K562 (cell line): ENCODE measurements at regions not wholly inside any gene's neighbourhood (a gene's known extent, or its start where the extent isn't known, plus 50 kb on each side); places are given as distances from the start of the nearest gene placed in this dataset.

Experiments
- ATAC-seq: fragments of 200-7000 bp; cut with Tn5 transposase; 3 replicates; pipeline ENCODE4 v1.9.1; 2020; ENCODE audit warnings: moderate library complexity
- BruUV-seq: library from RNA; stranded (reverse); fragments of 400-500 nt; replicated peaks from 2 replicates; lab custom pipeline; 2021; lab: Mats Ljungman, UMichigan
- CTCF ChIA-PET: fragments of 300-600 bp; formaldehyde crosslinking; extraction: SDS; loops from one replicate; lab custom pipeline; 2021; ENCODE audit warnings: low intra/inter-chr PET ratio; lab: Yijun Ruan, JAX
- POLR2A ChIA-PET: fragments of 300-600, 350-650 bp; sonication (Branson Sonifier 250); formaldehyde crosslinking; extraction: SDS; loops from one replicate; lab custom pipeline; 2021; ENCODE audit warnings: antibody characterized with exemption, inconsistent platforms; lab: Yijun Ruan, JAX
- DNase-seq, 4 experiments: peaks; one replicate each; pipeline versions ENCODE4 v3.0.0 to v3.0.0-alpha.2; 2011 to 2018; ENCODE audit warnings: low spot score in 3 of 4, mixed read lengths in 3 of 4; ENCODE audit errors: extremely low read depth in 1 of 4
- FAIRE-seq: peaks from 2 replicates; lab custom pipeline; 2011; peaks lifted over from hg19 to GRCh38; lab: Jason Lieb, UNC
- H2AFZ ChIP-seq: 2 replicates; pipeline ENCODE4 v1.6.0; 2011; ENCODE audit warnings: low read depth, low read length, control low read depth, inconsistent platforms
- H3K27ac ChIP-seq: fragments of 200-600 bp; 3 replicates; pipeline ENCODE4 v1.8.0; 2011; ENCODE audit warnings: low read depth, mild to moderate bottlenecking, control low read depth, inconsistent platforms, low read length, moderate library complexity, mixed read lengths; ENCODE audit errors: extremely low read depth
- H3K27me3 ChIP-seq, 2 experiments: fragments of 300-600 bp in 1 of 2; 2 replicates in 1 of 2; 3 replicates in 1 of 2; pipeline versions ENCODE4 v1.6.0 to v1.8.0; 2011; ENCODE audit warnings: inconsistent platforms in 2 of 2, low read length in 2 of 2, mild to moderate bottlenecking in 1 of 2, mixed read lengths in 1 of 2, moderate library complexity in 1 of 2; ENCODE audit not compliant: control insufficient read depth in 2 of 2, insufficient read depth in 2 of 2
- H3K36me3 ChIP-seq: fragments of 300-600 bp; 3 replicates; pipeline ENCODE4 v1.8.0; 2011; ENCODE audit warnings: mild to moderate bottlenecking, low read length, inconsistent platforms; ENCODE audit not compliant: control insufficient read depth, insufficient read depth
- H3K4me1 ChIP-seq, 2 experiments: fragments of 200-600 bp in 1 of 2; replicated peaks in 1 of 2; 2 replicates in 1 of 2; 3 replicates in 1 of 2; pipeline versions ENCODE4 v1.5.1 to v1.8.0; 2011; ENCODE audit warnings: inconsistent platforms in 2 of 2, low read length in 2 of 2, mild to moderate bottlenecking in 1 of 2, mixed read lengths in 1 of 2, moderate library complexity in 1 of 2; ENCODE audit not compliant: control insufficient read depth in 2 of 2, insufficient read depth in 2 of 2
- H3K4me2 ChIP-seq: 2 replicates; pipeline ENCODE4 v1.6.1; 2011; ENCODE audit warnings: low read length, control low read depth, inconsistent platforms, mixed read lengths; ENCODE audit not compliant: insufficient read depth
- H3K4me3 ChIP-seq: fragments of 200-600 bp; sonication (generic), shearing (Covaris generic); 2 replicates; pipeline ENCODE4 v1.5.1; 2016; ENCODE audit warnings: control low read depth, inconsistent platforms
- H3K79me2 ChIP-seq: fragments of 200-600 bp; 3 replicates; pipeline ENCODE4 v1.8.0; 2011; ENCODE audit warnings: low read length, inconsistent platforms; ENCODE audit not compliant: control insufficient read depth, insufficient read depth
- H3K9ac ChIP-seq, 2 experiments: 2 replicates each; pipeline versions ENCODE4 v1.6.0 to v1.6.1; 2011; ENCODE audit warnings: low read depth in 2 of 2, low read length in 2 of 2, control low read depth in 1 of 2, inconsistent platforms in 1 of 2, mild to moderate bottlenecking in 1 of 2, mixed read lengths in 1 of 2; ENCODE audit not compliant: insufficient read depth in 1 of 2
- H3K9me1 ChIP-seq: one replicate; pipeline ENCODE4 v1.6.0; 2011; ENCODE audit warnings: inconsistent platforms, mild to moderate bottlenecking, low read length, moderate library complexity; ENCODE audit not compliant: control insufficient read depth, insufficient read depth
- H3K9me3 ChIP-seq: replicated peaks from 2 replicates; pipeline ENCODE4 v1.5.1; 2011; ENCODE audit warnings: low read depth, low read length, inconsistent platforms; ENCODE audit not compliant: control insufficient read depth, insufficient read depth
- H4K20me1 ChIP-seq: replicated peaks from 2 replicates; pipeline ENCODE4 v1.6.1; 2011; ENCODE audit warnings: low read length, inconsistent platforms, mixed read lengths; ENCODE audit not compliant: control insufficient read depth, insufficient read depth
- CXXC5 ChIP-seq: fragments of 250-450 bp; sonication (Bioruptor Pico); IDR thresholded peaks from 2 replicates; pipeline ENCODE4 v1.8.0; 2022; ENCODE audit warnings: inconsistent platforms, mild to moderate bottlenecking, moderate library complexity
- MED1 ChIP-seq: sonication (generic); formaldehyde crosslinking; IDR thresholded peaks from 2 replicates; pipeline ENCODE4 v1.8.1; 2023; ENCODE audit warnings: missing genetic modification reagents, borderline replicate concordance
- NFE2L1 ChIP-seq: fragments of 450-650 bp; IDR thresholded peaks from 2 replicates; pipeline ENCODE4 v1.6.1; 2016; ENCODE audit warnings: missing genetic modification characterization, low read depth, mild to moderate bottlenecking, missing compliant biosample characterization, moderate library complexity, borderline replicate concordance
- NFYB ChIP-seq: IDR thresholded peaks from 2 replicates; pipeline ENCODE4 v1.6.1; 2011; ENCODE audit warnings: mild to moderate bottlenecking, moderate library complexity; ENCODE audit not compliant: insufficient read length; ENCODE audit errors: extremely low read depth
- SLC30A9 ChIP-seq: fragments of 250-450 bp; sonication (Bioruptor Pico); IDR thresholded peaks from 2 replicates; pipeline ENCODE4 v1.8.0; 2022; ENCODE audit warnings: mild to moderate bottlenecking, moderate library complexity
- ZNF316 ChIP-seq: fragments of 450-650 bp; IDR thresholded peaks from 2 replicates; pipeline ENCODE4 v1.6.1; 2016
- WGBS: fragments of 100-300 bp; shearing (Covaris generic); methylation state at CpG from one replicate; pipeline ENCODE4 v1.1.6; 2016; ENCODE audit warnings: low coverage, mixed read lengths; ENCODE audit not compliant: insufficient coverage; ENCODE audit errors: missing lambda C conversion rate; 5-methylcytosine and 5-hydroxymethylcytosine counted together
- in situ Hi-C: fragments of 300-500 bp; cut with MboI; formaldehyde crosslinking; loops from 4 replicates; pipeline ENCODE4 v1.15.0; 2018; ENCODE audit warnings: inconsistent platforms, mixed read lengths
- intact Hi-C: fragments of 100-400 bp; cut with micrococcal nuclease; formaldehyde crosslinking; loops from 2 replicates; pipeline ENCODE4 v1.14.2; 2022
- TF ChIP-seq, protein P1 (sequence below): sonication (generic); formaldehyde crosslinking; IDR thresholded peaks from 2 replicates; pipeline ENCODE4 v1.8.0; 2022; ENCODE audit warnings: mild to moderate bottlenecking, missing genetic modification reagents
- TF ChIP-seq, protein P2 (sequence below): fragments of 250-450 bp; sonication (Bioruptor Pico); IDR thresholded peaks from 2 replicates; pipeline ENCODE4 v1.4.0; 2020; ENCODE audit warnings: mild to moderate bottlenecking, moderate library complexity

GRCh38 chr3:105927741-105928140 lies 58.9 kb upstream of the CBLB start:
- intact Hi-C loops, result no loop called here
- ChIA-PET CTCF (no interaction called here), POLR2A (no interaction called here)
- no TSS peak for BruUV-seq
- ATAC-seq, result no peak
- no peak for FAIRE-seq
- no peak overlapping the region for H3K4me2 ChIP-seq
- no peak overlapping the region for H2AFZ ChIP-seq
- H3K9me1 ChIP-seq, result no peaks in the 10 kb centered on the region
- no peaks in the 10 kb centered on the region for H3K36me3 ChIP-seq
- in situ Hi-C loops, result no loop called here
- H3K27ac ChIP-seq, result no peak overlapping the region
- no peak overlapping the region for H3K9ac ChIP-seq
- H3K4me1 ChIP-seq, result no peaks in the 10 kb centered on the region; a peak in 1 of 5 replicates
- no peaks in the 10 kb centered on the region for H3K27me3 ChIP-seq
- no peak for DNase-seq
- H4K20me1 ChIP-seq, result no peaks in the 10 kb centered on the region
- 43% methylated on average over 1 of the region's 1 CpG for WGBS
- H3K79me2 ChIP-seq, result no peaks in the 10 kb centered on the region
- H3K4me3 ChIP-seq, result no peak overlapping the region
- H3K9me3 ChIP-seq, result no peaks in the 10 kb centered on the region
- TF ChIP-seq ZNF316, result no peak
- no peak for TF ChIP-seq SLC30A9 (CRISPR knock-in tag)
- no peak for TF ChIP-seq CXXC5 (CRISPR knock-in tag)
- TF ChIP-seq, protein P1, sequence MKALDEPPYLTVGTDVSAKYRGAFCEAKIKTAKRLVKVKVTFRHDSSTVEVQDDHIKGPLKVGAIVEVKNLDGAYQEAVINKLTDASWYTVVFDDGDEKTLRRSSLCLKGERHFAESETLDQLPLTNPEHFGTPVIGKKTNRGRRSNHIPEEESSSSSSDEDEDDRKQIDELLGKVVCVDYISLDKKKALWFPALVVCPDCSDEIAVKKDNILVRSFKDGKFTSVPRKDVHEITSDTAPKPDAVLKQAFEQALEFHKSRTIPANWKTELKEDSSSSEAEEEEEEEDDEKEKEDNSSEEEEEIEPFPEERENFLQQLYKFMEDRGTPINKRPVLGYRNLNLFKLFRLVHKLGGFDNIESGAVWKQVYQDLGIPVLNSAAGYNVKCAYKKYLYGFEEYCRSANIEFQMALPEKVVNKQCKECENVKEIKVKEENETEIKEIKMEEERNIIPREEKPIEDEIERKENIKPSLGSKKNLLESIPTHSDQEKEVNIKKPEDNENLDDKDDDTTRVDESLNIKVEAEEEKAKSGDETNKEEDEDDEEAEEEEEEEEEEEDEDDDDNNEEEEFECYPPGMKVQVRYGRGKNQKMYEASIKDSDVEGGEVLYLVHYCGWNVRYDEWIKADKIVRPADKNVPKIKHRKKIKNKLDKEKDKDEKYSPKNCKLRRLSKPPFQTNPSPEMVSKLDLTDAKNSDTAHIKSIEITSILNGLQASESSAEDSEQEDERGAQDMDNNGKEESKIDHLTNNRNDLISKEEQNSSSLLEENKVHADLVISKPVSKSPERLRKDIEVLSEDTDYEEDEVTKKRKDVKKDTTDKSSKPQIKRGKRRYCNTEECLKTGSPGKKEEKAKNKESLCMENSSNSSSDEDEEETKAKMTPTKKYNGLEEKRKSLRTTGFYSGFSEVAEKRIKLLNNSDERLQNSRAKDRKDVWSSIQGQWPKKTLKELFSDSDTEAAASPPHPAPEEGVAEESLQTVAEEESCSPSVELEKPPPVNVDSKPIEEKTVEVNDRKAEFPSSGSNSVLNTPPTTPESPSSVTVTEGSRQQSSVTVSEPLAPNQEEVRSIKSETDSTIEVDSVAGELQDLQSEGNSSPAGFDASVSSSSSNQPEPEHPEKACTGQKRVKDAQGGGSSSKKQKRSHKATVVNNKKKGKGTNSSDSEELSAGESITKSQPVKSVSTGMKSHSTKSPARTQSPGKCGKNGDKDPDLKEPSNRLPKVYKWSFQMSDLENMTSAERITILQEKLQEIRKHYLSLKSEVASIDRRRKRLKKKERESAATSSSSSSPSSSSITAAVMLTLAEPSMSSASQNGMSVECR (CRISPR knock-in tag), result no peak
- TF ChIP-seq NFYB, result no peak
- TF ChIP-seq MED1 (CRISPR knock-in tag), result no peak
- TF ChIP-seq NFE2L1 (tag), result no peak
- TF ChIP-seq, protein P2, sequence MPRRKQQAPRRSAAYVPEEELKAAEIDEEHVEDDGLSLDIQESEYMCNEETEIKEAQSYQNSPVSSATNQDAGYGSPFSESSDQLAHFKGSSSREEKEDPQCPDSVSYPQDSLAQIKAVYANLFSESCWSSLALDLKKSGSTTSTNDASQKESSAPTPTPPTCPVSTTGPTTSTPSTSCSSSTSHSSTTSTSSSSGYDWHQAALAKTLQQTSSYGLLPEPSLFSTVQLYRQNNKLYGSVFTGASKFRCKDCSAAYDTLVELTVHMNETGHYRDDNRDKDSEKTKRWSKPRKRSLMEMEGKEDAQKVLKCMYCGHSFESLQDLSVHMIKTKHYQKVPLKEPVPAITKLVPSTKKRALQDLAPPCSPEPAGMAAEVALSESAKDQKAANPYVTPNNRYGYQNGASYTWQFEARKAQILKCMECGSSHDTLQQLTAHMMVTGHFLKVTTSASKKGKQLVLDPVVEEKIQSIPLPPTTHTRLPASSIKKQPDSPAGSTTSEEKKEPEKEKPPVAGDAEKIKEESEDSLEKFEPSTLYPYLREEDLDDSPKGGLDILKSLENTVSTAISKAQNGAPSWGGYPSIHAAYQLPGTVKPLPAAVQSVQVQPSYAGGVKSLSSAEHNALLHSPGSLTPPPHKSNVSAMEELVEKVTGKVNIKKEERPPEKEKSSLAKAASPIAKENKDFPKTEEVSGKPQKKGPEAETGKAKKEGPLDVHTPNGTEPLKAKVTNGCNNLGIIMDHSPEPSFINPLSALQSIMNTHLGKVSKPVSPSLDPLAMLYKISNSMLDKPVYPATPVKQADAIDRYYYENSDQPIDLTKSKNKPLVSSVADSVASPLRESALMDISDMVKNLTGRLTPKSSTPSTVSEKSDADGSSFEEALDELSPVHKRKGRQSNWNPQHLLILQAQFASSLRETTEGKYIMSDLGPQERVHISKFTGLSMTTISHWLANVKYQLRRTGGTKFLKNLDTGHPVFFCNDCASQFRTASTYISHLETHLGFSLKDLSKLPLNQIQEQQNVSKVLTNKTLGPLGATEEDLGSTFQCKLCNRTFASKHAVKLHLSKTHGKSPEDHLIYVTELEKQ, result no peak
